NCI-H2227 treated with DMSO at 0.1 percent for 48 hours (cell line): ENCODE measurements at regions not wholly inside any gene's neighbourhood (a gene's known extent, or its start where the extent isn't known, plus 50 kb on each side); places are given as distances from the start of the nearest gene placed in this dataset.

ENCODE experiments used
- DNase-seq: peaks from one replicate; lab custom pipeline; 2025; lab: John Stamatoyannopoulos, UW

DNA sequence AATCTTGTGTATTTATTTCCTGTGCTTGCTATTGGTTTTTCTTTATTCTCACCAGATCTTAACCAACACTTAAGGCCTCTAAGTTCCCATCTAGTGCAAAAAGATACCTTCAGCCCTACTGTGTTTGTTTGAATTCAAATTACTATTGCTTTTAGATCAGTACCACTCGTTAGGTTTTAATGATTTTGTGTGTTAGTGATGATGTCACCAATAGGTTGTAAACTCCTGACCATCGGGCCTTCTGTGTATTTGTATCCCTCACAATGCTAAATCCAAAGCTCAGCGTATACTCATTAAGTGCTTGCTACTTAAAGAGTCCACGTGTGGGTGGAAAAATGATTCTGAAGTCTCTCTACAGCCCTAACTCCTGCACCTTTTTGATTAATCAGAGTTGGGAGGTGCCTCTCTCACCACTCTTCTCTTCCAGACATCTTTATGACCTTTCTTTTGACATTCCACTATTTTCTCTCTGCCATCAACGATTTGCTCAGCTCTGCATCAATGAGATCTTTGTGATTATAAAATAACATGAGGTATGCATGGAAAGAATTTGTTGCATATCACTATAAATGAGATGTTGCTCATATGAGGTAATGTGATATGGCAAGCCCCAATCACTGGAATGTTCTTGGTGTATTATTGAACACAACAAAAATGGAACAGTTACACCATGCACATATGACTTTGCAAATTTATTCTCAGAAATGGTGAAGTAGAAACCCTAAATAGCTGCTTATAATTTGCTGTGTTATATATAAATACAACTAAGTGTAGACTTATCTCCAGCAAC lies 55.1 kb upstream of the LAMA2 start:
- no peak for DNase-seq

DNA sequence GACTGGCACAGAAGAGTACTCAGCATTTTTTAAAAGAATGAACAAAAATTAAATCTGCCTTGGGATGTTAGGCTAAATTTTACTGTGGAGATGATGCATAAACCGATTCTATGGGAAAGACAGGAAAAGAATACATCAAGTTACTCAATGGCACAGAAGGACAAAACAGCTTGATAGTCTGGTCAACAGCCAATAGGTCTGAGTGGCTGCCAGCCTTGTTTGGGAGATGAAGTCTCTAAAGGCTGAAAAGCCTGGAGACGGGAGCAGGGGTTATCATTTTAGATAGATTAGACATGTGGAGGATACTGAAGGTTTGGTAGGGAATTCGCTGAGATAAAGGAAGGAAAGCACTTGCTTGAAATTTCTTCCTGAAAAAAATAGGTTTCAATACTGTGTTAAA lies 56.3 kb upstream of the LAMA2 start:
- DNase-seq = no peak

DNA sequence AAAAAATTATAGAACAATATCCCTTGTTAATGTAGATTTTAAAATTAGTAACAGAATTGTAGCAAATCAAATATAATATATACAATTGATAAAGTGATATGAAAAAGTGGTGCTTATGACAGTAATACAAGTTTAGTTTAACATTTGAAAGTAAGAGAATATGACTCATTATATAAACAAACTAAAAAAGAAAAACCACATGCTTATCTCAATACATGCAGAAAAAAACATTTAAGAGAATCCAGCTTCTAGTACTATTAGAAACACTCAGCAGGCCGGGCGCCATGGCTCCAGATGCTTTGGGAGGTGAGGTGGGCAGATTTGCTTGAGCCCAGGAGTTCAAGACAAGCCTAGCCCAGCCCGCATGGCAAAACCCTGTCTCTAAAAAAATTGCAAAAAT lies 60.7 kb upstream of the LAMA2 start:
- DNase-seq = no peak

DNA sequence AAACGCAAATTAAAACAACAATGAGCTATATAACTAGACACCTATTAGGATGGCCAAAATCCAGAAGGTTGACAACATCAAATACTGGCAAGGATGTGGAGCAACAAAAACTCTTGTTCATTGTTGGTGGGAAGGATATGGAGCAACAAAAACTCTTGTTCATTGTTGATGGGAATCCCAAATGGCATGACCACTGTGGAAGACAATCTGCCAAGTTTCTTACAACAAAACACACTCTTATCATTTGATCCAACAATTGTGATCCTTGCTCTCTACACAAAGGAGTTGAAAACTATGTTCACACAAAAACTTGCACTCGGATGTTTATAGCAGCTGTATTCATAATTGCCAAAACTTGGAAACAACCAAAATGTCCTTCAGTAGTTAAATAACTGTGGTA lies 61.8 kb upstream of the LAMA2 start:
- no peak for DNase-seq

DNA sequence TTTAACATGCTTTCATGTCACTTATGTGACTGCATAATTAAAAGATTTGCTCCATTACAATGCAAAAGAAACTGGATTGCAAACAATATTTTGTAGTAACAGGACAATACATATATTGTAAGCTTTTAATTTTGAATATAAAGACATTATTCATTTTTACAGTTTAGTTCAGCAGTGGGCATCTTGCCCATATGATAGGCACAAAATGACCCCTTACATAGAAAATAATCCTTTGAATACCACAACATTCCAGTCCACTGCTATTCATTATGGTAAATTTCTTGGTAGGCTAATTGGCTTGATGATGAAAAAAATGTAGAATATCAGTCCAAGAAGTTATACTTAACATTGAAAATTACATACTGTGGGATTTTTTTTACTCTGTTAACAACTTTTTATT lies 74.1 kb upstream of the LAMA2 start:
- no peak for DNase-seq

DNA sequence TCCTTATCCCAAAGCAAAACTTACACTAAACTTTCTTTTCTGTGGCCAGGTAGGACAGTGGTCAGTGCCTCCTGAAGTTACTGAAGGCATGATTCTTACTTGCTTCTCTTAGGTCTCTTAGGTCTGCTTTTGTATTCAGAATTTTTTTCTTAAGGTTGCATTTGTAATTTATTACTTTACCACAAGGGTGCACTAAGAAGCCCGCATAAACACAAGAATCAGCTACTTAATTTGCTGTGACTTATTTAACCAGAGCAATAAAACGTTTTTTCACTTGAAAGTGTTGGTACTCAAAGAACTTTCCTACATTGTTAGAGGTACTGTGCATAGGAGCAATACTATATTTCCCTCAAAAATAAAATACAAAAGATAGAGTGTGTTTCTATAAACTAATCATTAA lies 75.4 kb upstream of the LAMA2 start:
- DNase-seq = no peak

DNA sequence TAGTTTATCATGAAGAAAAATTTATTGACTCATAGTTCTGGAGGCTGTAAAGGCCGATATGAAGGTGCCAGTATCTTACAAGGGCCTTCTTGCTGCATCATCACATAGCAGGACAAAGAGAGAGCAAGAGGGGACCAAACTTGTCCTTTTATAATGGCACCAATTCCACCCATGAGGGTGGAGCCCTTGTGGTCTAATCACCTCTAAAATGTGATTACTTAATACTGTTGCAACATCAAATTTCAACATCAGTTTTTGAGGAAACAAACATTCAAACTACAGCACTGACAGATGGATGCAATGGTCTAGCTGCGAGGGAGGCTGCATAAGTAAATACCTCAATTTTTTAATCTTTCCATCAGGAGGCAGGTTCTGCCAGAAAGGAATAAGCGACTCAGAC lies 76.7 kb upstream of the LAMA2 start:
- no peak for DNase-seq

DNA sequence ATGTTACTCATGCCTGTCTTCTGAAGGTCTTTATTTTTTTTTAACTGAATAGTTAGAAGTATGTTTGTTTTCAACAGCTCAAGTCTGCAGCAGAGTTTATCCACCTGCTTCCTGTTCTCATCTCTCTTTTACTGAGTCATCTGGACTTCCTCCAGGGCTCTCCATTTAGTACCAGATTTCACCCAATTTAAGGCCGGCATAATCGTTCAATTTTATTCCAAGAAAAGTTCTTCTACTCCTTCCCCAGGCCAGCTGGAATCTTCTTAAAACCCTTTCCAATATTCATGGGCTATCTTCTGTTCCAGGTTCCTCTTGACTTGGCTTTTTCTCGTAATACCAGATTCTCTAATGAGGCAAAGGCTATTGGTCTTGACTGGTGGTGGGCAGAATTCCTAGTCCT lies 79.0 kb upstream of the LAMA2 start:
- no peak for DNase-seq

DNA sequence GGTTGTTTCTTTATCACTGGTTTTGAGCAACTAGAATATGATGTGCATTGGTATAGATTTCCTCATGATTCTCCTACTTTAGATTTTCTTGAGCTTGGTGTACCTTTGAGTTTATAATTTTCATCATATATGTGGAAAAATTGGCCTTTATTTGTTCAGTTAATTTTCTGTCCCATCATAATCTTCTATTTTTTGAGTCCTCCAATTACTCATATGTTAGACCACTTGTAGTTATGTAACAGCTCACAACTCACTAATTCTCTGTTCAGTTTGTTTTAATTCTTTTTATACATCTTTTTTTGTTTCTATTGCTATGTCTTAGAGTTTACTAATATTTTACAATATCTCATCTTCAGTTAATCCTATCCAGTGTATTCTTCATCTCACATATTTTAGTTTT lies 81.3 kb upstream of the LAMA2 start:
- DNase-seq = no peak

DNA sequence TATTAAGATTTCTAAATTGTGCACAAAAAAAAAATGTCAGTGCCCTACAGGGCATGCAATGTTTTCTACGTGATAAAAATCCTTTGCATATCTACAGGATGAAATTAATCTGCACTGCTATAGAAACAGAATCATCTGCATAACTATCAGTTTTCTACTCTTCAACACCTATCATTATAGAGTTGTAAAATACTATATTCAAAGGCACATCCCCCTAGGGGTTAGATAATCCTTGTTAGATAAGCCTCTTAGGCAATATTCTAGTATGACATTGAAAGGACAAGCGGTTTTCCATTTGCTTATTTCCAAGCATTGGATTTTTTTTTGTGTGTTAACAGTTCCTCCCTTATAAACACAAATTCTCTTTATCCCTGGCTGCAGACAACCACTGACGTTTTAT lies 98.7 kb upstream of the LAMA2 start:
- DNase-seq = no peak

DNA sequence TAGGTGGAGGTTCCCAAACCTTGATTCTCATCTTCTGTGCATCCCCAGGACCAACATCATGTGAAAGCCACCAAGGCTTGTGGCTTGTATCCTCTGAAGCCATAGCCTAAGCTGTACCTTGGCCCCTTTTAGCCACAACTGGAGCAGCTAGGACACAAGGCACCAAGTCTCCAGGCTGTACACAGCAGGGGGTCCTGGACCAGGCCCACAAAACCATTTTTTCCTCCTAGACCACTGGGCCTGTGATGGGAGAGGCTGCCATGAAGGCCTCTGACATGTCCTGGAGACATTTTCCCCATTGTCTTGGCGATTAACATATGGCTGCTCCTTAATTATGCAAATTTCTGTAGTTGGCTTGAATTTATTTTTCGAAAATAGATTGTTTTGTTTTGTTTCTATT lies 114.8 kb upstream of the LAMA2 start:
- no peak for DNase-seq

DNA sequence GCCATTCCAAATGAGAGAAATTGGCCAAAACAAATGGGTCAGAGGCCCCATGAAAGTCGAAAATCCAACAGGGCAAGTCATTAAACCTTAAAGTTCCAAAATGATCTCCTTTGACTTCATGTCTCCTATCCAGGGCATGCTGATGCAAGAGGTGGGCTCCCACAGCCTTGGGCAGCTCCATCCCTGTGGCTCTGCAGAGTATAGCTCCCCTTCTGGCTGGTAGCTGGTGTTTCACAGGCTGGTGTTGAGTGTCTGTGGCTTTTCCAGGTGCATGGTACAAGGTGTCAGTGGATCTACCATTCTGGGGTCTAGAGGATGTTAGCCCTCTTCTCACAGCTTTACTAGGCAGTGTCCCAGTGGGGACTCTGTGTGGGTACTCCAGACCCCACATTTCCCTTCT lies 115.2 kb upstream of the LAMA2 start:
- no peak for DNase-seq

DNA sequence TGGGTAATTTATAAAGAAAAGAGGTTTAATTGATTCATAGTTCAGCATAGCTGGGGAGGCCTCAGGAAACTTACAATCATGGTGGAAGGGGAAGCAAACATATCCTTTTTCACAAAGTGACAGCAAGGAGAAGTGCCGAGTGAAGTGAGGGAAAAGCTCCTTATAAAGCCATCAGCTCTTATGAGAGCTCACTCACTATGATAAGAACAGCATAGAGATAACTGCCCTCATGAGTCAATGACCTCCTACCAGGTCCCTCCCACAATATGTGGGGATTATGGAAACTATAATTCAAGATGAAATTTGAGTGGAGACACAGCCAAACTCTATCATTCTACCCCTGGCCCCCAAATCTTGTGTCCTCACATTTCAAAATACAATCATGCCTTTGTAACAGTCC lies 115.8 kb upstream of the LAMA2 start:
- no peak for DNase-seq

DNA sequence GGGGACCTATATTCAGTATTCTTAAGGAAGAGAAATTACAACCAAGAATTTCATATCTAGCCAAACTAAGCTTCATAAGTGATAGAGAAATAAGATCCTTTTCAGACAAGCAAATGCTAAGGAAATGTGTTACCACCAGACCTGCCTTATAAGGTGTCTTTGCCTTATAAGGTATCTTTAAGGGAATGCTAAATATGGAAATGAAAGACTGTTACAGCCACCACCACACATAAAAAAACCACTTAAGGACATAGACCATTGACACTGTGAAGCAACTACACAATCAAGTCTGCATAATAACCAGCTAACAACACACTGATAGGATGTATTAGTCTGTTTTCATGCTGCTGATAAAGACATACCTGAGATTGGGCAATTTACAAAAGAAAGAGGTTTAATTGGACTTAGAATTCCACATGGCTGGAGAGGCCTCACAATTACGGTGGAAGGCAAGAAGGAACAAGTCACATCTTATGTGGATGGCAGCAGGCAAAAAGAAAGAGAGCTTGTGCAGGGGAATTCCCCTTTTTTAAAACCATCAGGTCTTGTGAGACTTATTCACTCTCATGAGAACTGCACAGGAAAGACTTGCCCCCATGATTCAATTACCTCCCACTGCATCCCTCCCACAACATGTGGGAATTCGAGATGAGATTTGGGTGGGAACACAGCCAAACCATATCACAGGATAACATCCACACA lies 119.2 kb upstream of the LAMA2 start:
- no peak for DNase-seq

DNA sequence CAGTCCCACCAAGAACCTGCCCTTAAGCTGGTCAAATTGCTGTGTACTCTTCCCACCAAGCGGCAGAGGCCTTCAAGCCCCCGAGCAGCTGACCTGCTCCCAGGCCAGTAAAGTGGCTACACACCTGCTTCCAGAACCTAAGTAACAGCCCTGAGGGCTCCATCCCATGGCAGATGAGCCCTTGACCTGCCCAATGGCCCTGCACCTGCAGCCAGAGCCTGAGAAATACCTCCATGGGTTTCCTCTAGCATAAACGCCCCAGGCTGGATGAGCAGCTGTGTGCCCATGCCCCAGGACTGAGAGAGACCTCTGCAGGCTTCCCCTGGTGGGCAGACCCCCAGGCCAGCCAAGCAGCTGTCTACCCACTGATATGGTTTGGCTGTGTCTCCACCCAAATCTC lies 123.0 kb upstream of the LAMA2 start:
- no peak for DNase-seq

DNA sequence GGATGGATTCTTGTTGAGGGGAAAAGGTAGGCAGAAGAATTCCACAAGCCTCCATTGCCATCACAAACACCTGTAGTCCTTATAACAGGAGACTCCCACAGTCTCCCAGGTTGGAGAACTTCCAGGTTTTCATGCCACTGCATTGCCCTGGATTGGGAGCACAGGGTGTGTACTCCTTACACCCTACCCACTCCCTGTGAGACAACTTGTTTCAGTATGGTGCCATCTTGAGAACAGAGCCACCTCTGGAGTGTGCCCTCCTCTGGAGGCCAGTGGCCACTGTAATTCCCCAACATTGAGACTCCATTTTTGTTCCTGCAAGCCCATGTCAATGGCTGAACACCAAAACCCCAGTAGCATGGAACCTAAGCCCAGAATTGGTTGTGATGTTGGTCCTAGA lies 123.5 kb upstream of the LAMA2 start:
- DNase-seq = no peak

DNA sequence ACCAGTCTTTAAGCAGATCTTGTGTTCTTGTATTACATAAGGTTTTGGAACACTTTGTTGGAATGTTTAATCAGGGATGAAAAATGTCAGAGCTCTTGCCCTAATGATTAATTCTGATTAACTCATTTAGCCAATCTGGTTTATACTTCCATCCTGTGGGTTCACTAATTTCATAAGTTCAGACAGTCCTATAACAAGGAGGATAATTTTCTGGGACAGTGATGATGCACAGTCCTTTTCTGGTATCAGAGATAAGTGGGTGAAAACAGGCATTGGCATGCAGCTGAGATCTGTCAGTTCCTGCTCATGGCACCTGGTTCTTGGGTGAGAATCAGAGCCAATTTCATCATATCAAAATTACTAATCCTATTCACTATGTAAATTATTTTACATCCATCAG lies 125.0 kb upstream of the LAMA2 start:
- no peak for DNase-seq

DNA sequence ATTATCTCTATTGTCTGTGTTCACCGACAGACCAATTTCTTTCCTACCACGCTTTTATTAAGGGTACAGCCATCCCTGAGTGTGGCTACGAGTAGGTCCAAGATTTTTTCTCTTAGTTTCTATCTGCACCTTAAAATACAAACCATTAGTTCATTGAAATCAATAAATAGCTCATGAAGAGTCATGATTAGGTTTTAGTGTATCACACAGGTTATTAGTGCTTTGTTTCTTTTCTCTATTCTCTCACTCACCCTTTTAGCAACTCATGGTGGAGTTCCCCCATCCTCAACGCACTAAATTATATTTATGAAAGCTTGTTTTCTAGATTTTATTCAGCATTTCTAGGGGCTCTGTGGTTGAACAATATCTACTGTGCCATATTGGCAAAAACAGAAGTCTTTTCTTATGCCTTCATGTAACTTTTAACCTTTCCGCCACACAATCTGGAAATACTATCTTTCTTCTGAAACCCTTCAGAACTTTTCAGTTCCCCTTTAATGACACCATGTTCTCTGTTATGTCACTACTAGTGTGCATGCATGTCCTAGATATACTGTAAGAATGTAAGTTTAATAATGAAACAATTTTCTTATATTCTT lies 128.2 kb upstream of the LAMA2 start:
- DNase-seq = no peak

DNA sequence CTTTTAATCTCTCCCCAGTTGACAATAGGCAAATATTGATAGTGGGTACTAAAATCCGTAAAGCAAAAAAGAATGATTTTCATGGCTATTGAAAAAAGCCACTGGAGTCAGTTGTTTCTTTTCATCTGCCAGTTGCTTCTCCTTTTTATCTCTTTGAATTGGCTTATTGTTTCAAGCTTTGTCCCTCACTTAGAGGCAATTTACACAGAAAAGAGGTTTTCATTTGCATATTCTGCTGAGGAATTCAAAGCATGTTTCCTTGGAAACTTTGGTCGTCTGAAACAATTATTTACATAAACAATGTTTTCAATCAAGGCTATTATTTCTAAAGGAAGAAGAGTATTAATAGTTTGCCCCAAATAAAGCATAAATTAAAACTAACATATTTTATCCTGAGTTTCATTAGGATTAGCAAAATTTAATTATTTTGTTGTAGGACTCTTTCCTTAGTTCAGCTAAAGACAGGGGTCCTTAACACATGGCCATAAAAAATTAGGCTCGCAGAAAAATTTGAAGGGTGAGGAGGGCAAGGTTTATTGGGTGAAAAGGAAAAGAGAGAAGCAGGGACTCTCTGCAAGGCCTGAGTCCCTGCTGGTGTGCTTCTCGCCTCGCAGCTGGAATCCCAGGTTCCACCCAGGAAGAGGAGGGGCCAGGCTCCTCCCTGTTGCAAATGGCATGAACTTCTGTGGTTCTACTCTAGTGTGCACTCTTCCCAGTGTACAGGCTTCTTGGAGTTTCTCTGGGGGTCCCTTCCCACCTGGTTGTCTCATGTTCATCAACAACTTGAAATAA lies 138.8 kb upstream of the LAMA2 start:
- DNase-seq = no peak

DNA sequence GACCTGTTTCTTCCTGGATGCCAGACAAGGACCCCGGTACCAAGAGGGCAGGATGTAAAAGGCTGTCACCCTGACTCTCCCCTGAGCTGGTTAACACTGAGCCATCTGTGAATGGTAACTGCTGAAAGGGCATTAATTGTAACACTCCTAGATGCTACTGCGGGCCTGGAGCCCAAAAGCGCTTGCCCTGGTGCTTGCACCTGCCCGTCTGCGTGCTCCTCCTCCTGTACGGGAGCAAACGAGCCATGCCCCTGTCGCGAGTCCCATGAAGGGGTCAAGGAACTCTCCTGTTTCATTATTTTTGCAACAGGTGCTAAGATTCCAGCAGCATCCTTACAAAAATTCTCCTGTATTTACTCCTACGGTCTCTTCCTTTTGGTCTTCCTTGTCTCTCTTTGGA lies 140.0 kb upstream of the LAMA2 start:
- no peak for DNase-seq

DNA sequence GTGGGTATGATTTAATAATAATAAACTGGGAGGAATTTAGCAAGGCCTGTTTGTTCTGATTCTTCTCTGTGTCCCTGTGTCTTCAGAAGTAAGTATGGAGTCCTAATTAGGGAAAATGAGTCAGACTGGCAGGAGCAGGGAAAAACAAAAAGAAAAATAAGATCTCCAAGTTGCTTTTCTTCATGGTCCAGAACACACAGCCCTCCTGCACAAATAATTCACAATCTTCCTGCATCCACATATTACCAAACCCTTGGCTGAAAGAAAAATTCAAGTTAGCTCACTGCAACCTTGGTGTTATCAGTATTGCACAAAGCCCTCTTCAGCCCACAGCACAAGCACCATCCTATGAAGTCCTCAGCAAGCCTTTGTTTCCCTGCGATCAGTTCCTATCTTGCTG lies 142.0 kb upstream of the LAMA2 start:
- no peak for DNase-seq

DNA sequence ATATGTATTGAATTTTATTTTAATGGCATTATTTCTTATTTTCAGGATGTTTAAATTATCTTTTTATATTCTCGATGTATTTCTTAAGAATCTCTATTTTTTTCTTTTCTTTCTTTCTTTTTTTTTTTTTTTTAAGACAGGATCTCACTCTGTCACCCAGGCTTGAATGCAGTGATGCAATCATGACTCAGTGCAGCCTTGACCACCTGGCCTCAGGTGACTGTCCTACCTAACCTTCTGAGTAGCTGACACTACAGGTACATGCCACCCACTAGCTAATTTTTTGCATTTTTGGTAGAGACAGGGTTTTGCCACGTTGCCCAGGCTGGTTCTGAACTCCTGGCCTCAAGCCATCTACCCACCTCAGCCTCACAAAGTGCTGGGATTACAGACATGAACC lies 143.8 kb upstream of the LAMA2 start:
- no peak for DNase-seq

DNA sequence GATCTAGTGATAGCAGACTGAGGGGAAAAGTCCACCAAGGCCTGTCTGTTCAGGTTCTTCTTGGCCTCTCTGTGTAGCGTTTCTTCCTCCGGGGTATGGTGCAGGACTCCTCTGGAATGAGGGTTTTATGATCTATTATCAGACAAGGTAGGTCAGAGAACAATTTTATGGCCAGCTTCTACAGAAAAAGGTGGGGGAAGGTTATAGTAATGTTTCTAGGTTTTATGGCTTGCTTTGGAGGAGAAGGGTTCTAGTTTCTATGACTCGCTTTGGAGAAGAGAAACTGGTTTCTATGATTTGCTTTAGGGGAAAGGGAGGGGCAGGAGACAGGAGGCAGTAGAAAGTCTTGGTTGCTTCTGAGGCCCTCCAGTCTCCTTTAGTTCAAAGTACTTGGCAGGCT lies 144.8 kb upstream of the LAMA2 start:
- no peak for DNase-seq
